Activated CD4-positive, alpha-beta memory T cell treated with anti-CD3 and anti-CD28 coated beads for 36 hours (primary cell): ENCODE measurements at regions not wholly inside any gene's neighbourhood (a gene's known extent, or its start where the extent isn't known, plus 50 kb on each side); places are given as distances from the start of the nearest gene placed in this dataset.
"Not testable (repeated sequence)": the region's sequence is repeated elsewhere in the genome, so short reads cannot be mapped to it uniquely, and the experiment has no call there.

Experiments used
- CTCF ChIA-PET: fragments of 350-600 bp; sonication (Branson Sonifier 250); formaldehyde crosslinking; loops from one replicate; lab custom pipeline; 2021; ENCODE audit warnings: antibody characterized with exemption, inconsistent platforms; lab: Charles Lee
- POLR2A ChIA-PET: fragments of 350-600 bp; sonication (Branson Sonifier 250); formaldehyde crosslinking; loops from one replicate; lab custom pipeline; 2021; ENCODE audit warnings: antibody characterized with exemption; lab: Charles Lee
- DNase-seq: peaks from one replicate; pipeline ENCODE4 v3.0.0-alpha.2; 2020
- H3K27ac Mint-ChIP-seq: one replicate; pipeline ENCODE4 v1.8.0; 2021; ENCODE audit warnings: mixed read lengths
- H3K27me3 Mint-ChIP-seq: one replicate; pipeline ENCODE4 v1.8.0; 2021; ENCODE audit warnings: mixed read lengths
- H3K36me3 Mint-ChIP-seq: one replicate; pipeline ENCODE4 v1.8.0; 2021; ENCODE audit warnings: mixed read lengths
- H3K4me1 Mint-ChIP-seq: one replicate; pipeline ENCODE4 v1.8.0; 2021; ENCODE audit warnings: low read depth, mixed read lengths
- H3K4me3 Mint-ChIP-seq: one replicate; pipeline ENCODE4 v1.8.0; 2021; ENCODE audit warnings: mild to moderate bottlenecking, mixed read lengths
- H3K9me3 Mint-ChIP-seq: one replicate; pipeline ENCODE4 v1.8.0; 2021; ENCODE audit warnings: mixed read lengths
- intact Hi-C: fragments of 100-400 bp; cut with micrococcal nuclease; formaldehyde crosslinking; loops from one replicate; pipeline ENCODE4 v1.15.1; 2023

GRCh38 chr20:55153001-55153645, 677.7 kb downstream of the DOK5 start:
- intact Hi-C loops: no loop called here
- POLR2A ChIA-PET: no interaction called here
- no peak for DNase-seq
- H3K9me3 Mint-ChIP-seq: peaks cover 19% of the 10 kb centered on the region
- H3K27me3 Mint-ChIP-seq: no peaks in the 10 kb centered on the region
- no peak overlapping the region for H3K27ac Mint-ChIP-seq
- H3K36me3 Mint-ChIP-seq: no peaks in the 10 kb centered on the region
- H3K4me3 Mint-ChIP-seq: no peak overlapping the region
- H3K4me1 Mint-ChIP-seq: no peaks in the 10 kb centered on the region
- CTCF ChIA-PET: no interaction called here

GRCh38 chr20:55151171-55151570, 675.8 kb downstream of the DOK5 start:
- Mint-ChIP-seq H3K4me3 (no peak overlapping the region), H3K4me1 (no peaks in the 10 kb centered on the region), H3K9me3 (peaks cover 9% of the 10 kb centered on the region), H3K27me3 (no peaks in the 10 kb centered on the region), H3K36me3 (no peaks in the 10 kb centered on the region), H3K27ac (no peak overlapping the region)
- no peak for DNase-seq
- ChIA-PET CTCF (no interaction called here), POLR2A (no interaction called here)
- intact Hi-C loops: no loop called here

- Mint-ChIP-seq H3K9me3 (peaks cover 6% of the 10 kb centered on the region), H3K36me3 (no peaks in the 10 kb centered on the region), H3K4me1 (no peaks in the 10 kb centered on the region), H3K27ac (no peak overlapping the region), H3K27me3 (no peaks in the 10 kb centered on the region), H3K4me3 (no peak overlapping the region)
- ChIA-PET CTCF (no interaction called here), POLR2A (no interaction called here)
- intact Hi-C loops: no loop called here
- DNase-seq: no peak
Measured at GRCh38 chr20:55143601-55144000, 668.2 kb downstream of the DOK5 start.

- ChIA-PET CTCF (no interaction called here), POLR2A (no interaction called here)
- Mint-ChIP-seq H3K4me1 (no peaks in the 10 kb centered on the region), H3K27me3 (no peaks in the 10 kb centered on the region), H3K4me3 (no peak overlapping the region), H3K27ac (no peak overlapping the region), H3K9me3 (peaks cover 6% of the 10 kb centered on the region), H3K36me3 (no peaks in the 10 kb centered on the region)
- intact Hi-C loops: no loop called here
- DNase-seq: no peak
Measured at GRCh38 chr20:55142932-55143331, 667.5 kb downstream of the DOK5 start.

GRCh38 chr20:55140631-55141030, 665.2 kb downstream of the DOK5 start:
- intact Hi-C loops: no loop called here
- no peaks in the 10 kb centered on the region for H3K27me3 Mint-ChIP-seq
- POLR2A ChIA-PET: no interaction called here
- H3K36me3 Mint-ChIP-seq: no peaks in the 10 kb centered on the region
- DNase-seq: no peak
- H3K27ac Mint-ChIP-seq: no peak overlapping the region
- no peaks in the 10 kb centered on the region for H3K4me1 Mint-ChIP-seq
- CTCF ChIA-PET: no interaction called here
- H3K4me3 Mint-ChIP-seq: no peak overlapping the region
- peaks cover 3% of the 10 kb centered on the region for H3K9me3 Mint-ChIP-seq

GRCh38 chr20:55139173-55139765, 663.9 kb downstream of the DOK5 start:
- H3K27ac Mint-ChIP-seq: no peak overlapping the region
- DNase-seq: no peak
- no peak overlapping the region for H3K4me3 Mint-ChIP-seq
- no peaks in the 10 kb centered on the region for H3K36me3 Mint-ChIP-seq
- no peaks in the 10 kb centered on the region for H3K9me3 Mint-ChIP-seq
- intact Hi-C loops: no loop called here
- H3K4me1 Mint-ChIP-seq: no peaks in the 10 kb centered on the region
- CTCF ChIA-PET: no interaction called here
- POLR2A ChIA-PET: no interaction called here
- H3K27me3 Mint-ChIP-seq: no peaks in the 10 kb centered on the region

GRCh38 chr20:55135923-55136322, 660.5 kb downstream of the DOK5 start:
- intact Hi-C loops: no loop called here
- Mint-ChIP-seq H3K36me3 (no peaks in the 10 kb centered on the region), H3K9me3 (no peaks in the 10 kb centered on the region), H3K27ac (no peak overlapping the region), H3K4me3 (no peak overlapping the region), H3K4me1 (no peaks in the 10 kb centered on the region), H3K27me3 (no peaks in the 10 kb centered on the region)
- ChIA-PET POLR2A (no interaction called here), CTCF (no interaction called here)
- no peak for DNase-seq

GRCh38 chr20:55132523-55132922, 657.1 kb downstream of the DOK5 start:
- no peak for DNase-seq
- no peaks in the 10 kb centered on the region for H3K27me3 Mint-ChIP-seq
- H3K36me3 Mint-ChIP-seq: no peaks in the 10 kb centered on the region
- no peak overlapping the region for H3K4me3 Mint-ChIP-seq
- no peaks in the 10 kb centered on the region for H3K4me1 Mint-ChIP-seq
- ChIA-PET CTCF (no interaction called here), POLR2A (no interaction called here)
- no peak overlapping the region for H3K27ac Mint-ChIP-seq
- intact Hi-C loops: no loop called here
- no peaks in the 10 kb centered on the region for H3K9me3 Mint-ChIP-seq

GRCh38 chr20:55117577-55117976, 642.2 kb downstream of the DOK5 start:
- H3K27ac Mint-ChIP-seq, H3K36me3 Mint-ChIP-seq, DNase-seq, H3K4me3 Mint-ChIP-seq, CTCF ChIA-PET, H3K27me3 Mint-ChIP-seq, H3K4me1 Mint-ChIP-seq, POLR2A ChIA-PET, H3K9me3 Mint-ChIP-seq, intact Hi-C loops: not testable (repeated sequence)

- Mint-ChIP-seq H3K36me3 (no peaks in the 10 kb centered on the region), H3K4me3 (no peak overlapping the region)
Measured at GRCh38 chr20:55116598-55116997, 641.2 kb downstream of the DOK5 start.

GRCh38 chr20:55103188-55103587, 627.8 kb downstream of the DOK5 start:
- no peaks in the 10 kb centered on the region for H3K4me1 Mint-ChIP-seq
- DNase-seq: no peak
- CTCF ChIA-PET: no interaction called here
- no peaks in the 10 kb centered on the region for H3K27me3 Mint-ChIP-seq
- H3K9me3 Mint-ChIP-seq: peaks cover 12% of the 10 kb centered on the region
- H3K4me3 Mint-ChIP-seq: no peak overlapping the region
- no peaks in the 10 kb centered on the region for H3K36me3 Mint-ChIP-seq
- H3K27ac Mint-ChIP-seq: no peak overlapping the region
- POLR2A ChIA-PET: no interaction called here
- intact Hi-C loops: no loop called here

More at GRCh38 chr20:55116598-55116997, 641.2 kb downstream of the DOK5 start:
- DNase-seq: no peak
- no peaks in the 10 kb centered on the region for H3K4me1 Mint-ChIP-seq
- ChIA-PET POLR2A (no interaction called here), CTCF (no interaction called here)
- intact Hi-C loops: no loop called here
- no peak overlapping the region for H3K27ac Mint-ChIP-seq
- no peaks in the 10 kb centered on the region for H3K27me3 Mint-ChIP-seq
- H3K9me3 Mint-ChIP-seq: peaks cover 10% of the 10 kb centered on the region

GRCh38 chr20:55099251-55099650, 623.9 kb downstream of the DOK5 start:
- no peak for DNase-seq
- H3K36me3 Mint-ChIP-seq: no peaks in the 10 kb centered on the region
- H3K9me3 Mint-ChIP-seq: peaks cover 7% of the 10 kb centered on the region
- intact Hi-C loops: no loop called here
- H3K4me1 Mint-ChIP-seq: no peaks in the 10 kb centered on the region
- no peak overlapping the region for H3K4me3 Mint-ChIP-seq
- ChIA-PET POLR2A (no interaction called here), CTCF (no interaction called here)
- H3K27me3 Mint-ChIP-seq: no peaks in the 10 kb centered on the region
- no peak overlapping the region for H3K27ac Mint-ChIP-seq

- CTCF ChIA-PET: no interaction called here
- H3K36me3 Mint-ChIP-seq: no peaks in the 10 kb centered on the region
- no peaks in the 10 kb centered on the region for H3K4me1 Mint-ChIP-seq
- peaks cover 10% of the 10 kb centered on the region for H3K9me3 Mint-ChIP-seq
- no peak for DNase-seq
- POLR2A ChIA-PET: no interaction called here
- H3K4me3 Mint-ChIP-seq: no peak overlapping the region
- intact Hi-C loops: no loop called here
- no peaks in the 10 kb centered on the region for H3K27me3 Mint-ChIP-seq
- H3K27ac Mint-ChIP-seq: no peak overlapping the region
Measured at GRCh38 chr20:55097621-55098020, 622.2 kb downstream of the DOK5 start.
